ENCODE measurements at regions not wholly inside any gene's neighbourhood (a gene's known extent, or its start where the extent isn't known, plus 50 kb on each side); places are given as distances from the start of the nearest gene placed in this dataset.

DNA sequence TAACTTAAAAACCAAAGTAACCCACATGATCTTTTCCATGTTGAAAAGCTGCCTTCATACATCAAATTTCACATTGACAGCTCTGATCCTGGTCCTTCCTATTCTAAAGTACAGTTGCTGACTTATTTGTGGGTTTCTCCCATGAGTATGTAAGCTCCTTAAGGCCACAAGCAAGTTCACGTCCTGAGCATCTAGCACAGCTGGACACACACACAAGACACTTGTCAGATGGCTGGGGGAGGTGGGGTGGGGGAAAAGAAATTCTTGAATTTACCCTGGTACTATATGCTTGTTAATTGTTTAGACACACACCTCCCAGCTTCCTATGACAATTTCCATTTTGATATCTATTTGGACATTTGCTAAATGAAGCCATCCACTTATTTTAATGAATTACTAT is 162.8 kb downstream of the ZIC5 start:
- no peak for TF ChIP-seq EZH2 (IDR thresholded peaks at IDR 0.05; ENCODE audit: low read depth, low read length, severe bottlenecking)
- no peak for TF ChIP-seq CEBPB (IDR thresholded peaks at IDR 0.05; ENCODE audit: low read depth, low read length)
- TF ChIP-seq, protein P1, sequence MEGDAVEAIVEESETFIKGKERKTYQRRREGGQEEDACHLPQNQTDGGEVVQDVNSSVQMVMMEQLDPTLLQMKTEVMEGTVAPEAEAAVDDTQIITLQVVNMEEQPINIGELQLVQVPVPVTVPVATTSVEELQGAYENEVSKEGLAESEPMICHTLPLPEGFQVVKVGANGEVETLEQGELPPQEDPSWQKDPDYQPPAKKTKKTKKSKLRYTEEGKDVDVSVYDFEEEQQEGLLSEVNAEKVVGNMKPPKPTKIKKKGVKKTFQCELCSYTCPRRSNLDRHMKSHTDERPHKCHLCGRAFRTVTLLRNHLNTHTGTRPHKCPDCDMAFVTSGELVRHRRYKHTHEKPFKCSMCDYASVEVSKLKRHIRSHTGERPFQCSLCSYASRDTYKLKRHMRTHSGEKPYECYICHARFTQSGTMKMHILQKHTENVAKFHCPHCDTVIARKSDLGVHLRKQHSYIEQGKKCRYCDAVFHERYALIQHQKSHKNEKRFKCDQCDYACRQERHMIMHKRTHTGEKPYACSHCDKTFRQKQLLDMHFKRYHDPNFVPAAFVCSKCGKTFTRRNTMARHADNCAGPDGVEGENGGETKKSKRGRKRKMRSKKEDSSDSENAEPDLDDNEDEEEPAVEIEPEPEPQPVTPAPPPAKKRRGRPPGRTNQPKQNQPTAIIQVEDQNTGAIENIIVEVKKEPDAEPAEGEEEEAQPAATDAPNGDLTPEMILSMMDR (IDR thresholded peaks at IDR 0.05; ENCODE audit: control extremely low read depth in 1 of 3, insufficient read depth in 1 of 3, low read depth in 1 of 3, low read length in 3 of 3): no peak
- TF ChIP-seq SP1 (IDR thresholded peaks at IDR 0.05; ENCODE audit: low read depth, low read length): no peak
- no peak for TF ChIP-seq ZNF274 (IDR thresholded peaks at IDR 0.05; ENCODE audit: borderline replicate concordance, extremely low read depth, low read length)
- TF ChIP-seq MAFK (IDR thresholded peaks at IDR 0.05; ENCODE audit: low read depth, low read length): no peak
- no peak for TF ChIP-seq TAF1 (IDR thresholded peaks at IDR 0.05; ENCODE audit: low read depth, low read length)
- no peak for TF ChIP-seq KDM1A (IDR thresholded peaks at IDR 0.05; ENCODE audit: borderline replicate concordance, low read length)
- TF ChIP-seq SRF (IDR thresholded peaks at IDR 0.05; ENCODE audit: low read depth, low read length): no peak
- no peak for TF ChIP-seq GABPA (IDR thresholded peaks at IDR 0.05; ENCODE audit: borderline replicate concordance, insufficient read depth, low read length)
- TF ChIP-seq RAD21 (IDR thresholded peaks at IDR 0.05 in 1 of 2, conservative IDR thresholded peaks at IDR 0.05 in 1 of 2; ENCODE audit: low read depth in 2 of 2, low read length in 2 of 2): no peak
- TF ChIP-seq POLR2A (IDR thresholded peaks at IDR 0.05; ENCODE audit: control extremely low read depth in 1 of 2, low read depth in 2 of 2, low read length in 2 of 2): no peak
- no peak for TF ChIP-seq SUZ12 (IDR thresholded peaks at IDR 0.05; ENCODE audit: low read length)

Measured in H1 (cell line).